ENCODE measurements at regions not wholly inside any gene's neighbourhood (a gene's known extent, or its start where the extent isn't known, plus 50 kb on each side); places are given as distances from the start of the nearest gene placed in this dataset. TPM values are rescaled to one million over a fixed set of nuclear protein-coding genes. Genes with fewer than 3 reads are reported as not detected.

DNA sequence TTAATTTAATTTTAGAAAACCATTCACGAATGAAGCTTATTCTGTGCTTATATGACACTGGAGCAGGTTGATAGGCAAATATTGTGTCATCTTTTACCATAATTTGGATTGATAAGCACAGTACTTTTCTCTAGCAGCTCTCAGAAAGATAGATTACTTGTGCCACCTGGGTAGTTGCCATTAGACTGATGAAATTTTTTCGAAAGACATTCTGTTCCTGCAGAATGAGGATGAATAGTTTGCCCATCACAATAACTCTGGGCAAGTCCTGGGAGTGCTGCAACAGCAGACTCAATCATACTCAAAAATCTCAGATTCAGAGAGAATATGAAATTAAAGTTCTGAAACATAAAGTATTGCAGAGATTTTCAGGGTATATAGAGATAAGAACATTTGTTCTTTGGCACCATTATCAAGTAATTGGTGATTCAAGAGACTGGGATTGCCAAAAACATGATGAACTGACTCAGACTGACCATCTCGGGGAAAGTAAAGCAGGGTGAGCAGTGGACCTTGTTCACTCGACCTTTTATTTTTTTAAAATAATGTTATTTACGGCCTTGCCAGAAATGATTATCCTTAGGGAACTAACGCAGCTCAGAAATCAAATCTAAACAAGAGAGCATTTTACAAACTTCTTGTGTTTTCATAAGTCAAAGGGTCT, 65.8 kb upstream of the PTCHD4 start:
- Histone ChIP-seq H3K36me3 (ENCODE audit: control insufficient read depth, insufficient read depth, low read length) (no peaks in the 10 kb centered on the region), H3K4me1 (ENCODE audit: control insufficient read depth, insufficient read depth, low read length) (no peaks in the 10 kb centered on the region), H3K27ac (ENCODE audit: low read depth, low read length) (no peak overlapping the region), H3K27me3 (ENCODE audit: control insufficient read depth, insufficient read depth, low read length) (no peaks in the 10 kb centered on the region), H3K9me3 (ENCODE audit: control insufficient read depth, insufficient read depth, low read length) (no peaks in the 10 kb centered on the region), H3K4me3 (ENCODE audit: low read depth, low read length) (no peak overlapping the region)
- WGBS (ENCODE audit: insufficient coverage) = no CpG with 5 or more reads among the region's 6 CpGs
- DNase-seq (ENCODE audit: low read depth in 4 of 6, low spot score in 6 of 6) = peak in 2 of 6 donors; percentile 50 to 61

DNA sequence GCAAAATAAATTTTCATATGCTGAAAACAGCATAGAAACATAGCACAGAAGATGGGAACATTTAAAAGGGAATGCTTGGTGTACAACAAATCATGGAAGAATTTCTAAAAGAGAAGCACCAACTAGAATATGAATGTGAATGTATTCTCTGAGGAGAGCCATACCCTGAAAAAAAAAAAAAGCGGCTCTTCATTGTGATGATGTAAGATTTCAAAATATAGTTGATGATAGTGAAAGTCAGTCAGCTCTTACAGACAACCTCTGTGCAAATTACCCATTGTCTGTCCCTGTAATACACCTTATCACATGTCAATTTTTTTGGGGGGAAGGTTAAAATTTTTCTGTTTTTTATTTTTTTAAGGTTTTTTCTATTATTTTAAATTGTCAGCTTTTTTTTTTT, 58.6 kb upstream of the PTCHD4 start:
- Histone ChIP-seq H3K9me3 (ENCODE audit: control insufficient read depth, insufficient read depth, low read length) (no peaks in the 10 kb centered on the region), H3K4me3 (ENCODE audit: low read depth, low read length) (no peak overlapping the region), H3K36me3 (ENCODE audit: control insufficient read depth, insufficient read depth, low read length) (no peaks in the 10 kb centered on the region), H3K4me1 (ENCODE audit: control insufficient read depth, insufficient read depth, low read length) (no peaks in the 10 kb centered on the region), H3K27me3 (ENCODE audit: control insufficient read depth, insufficient read depth, low read length) (no peaks in the 10 kb centered on the region), H3K27ac (ENCODE audit: low read depth, low read length) (no peak overlapping the region)
- no peak for DNase-seq (ENCODE audit: low read depth in 4 of 6, low spot score in 6 of 6)
- no CpG with 5 or more reads among the region's 1 CpG for WGBS (ENCODE audit: insufficient coverage)

Small RNAs in the stretch of these regions (small RNA-seq; reads per million reads assigned to genes)
- gene FO393413.1 (ENCODE audit: low replicate concordance) = not detected
- gene RNU7-65P (ENCODE audit: low replicate concordance) = not detected
